H1 (cell line): ENCODE measurements at regions not wholly inside any gene's neighbourhood (a gene's known extent, or its start where the extent isn't known, plus 50 kb on each side); places are given as distances from the start of the nearest gene placed in this dataset.

Source experiments
- CBX8 ChIP-seq: fragments of 300-800, 300-1000 bp; sonication (generic); IDR thresholded peaks from 2 replicates; pipeline ENCODE4 v1.7.1; 2016; ENCODE audit warnings: low read depth, low read length, borderline replicate concordance
- CHD2 ChIP-seq: IDR thresholded peaks from 2 replicates; pipeline ENCODE4 v1.6.1; 2012; ENCODE audit warnings: low read length, improper control_type of control experiment
- CHD7 ChIP-seq: fragments of 300-600 bp; sonication (generic); IDR thresholded peaks from 2 replicates; pipeline ENCODE4 v1.7.1; 2012; ENCODE audit warnings: low read length, moderate library complexity, mild to moderate bottlenecking, inconsistent platforms; ENCODE audit not compliant: insufficient replicate concordance
- SIRT6 ChIP-seq: IDR thresholded peaks from one replicate; pipeline ENCODE4 v1.7.1; 2012; ENCODE audit warnings: low read length, inconsistent platforms
- TAF7 ChIP-seq: optimal IDR thresholded peaks from 2 replicates; pipeline ENCODE3; 2011; ENCODE audit warnings: low read depth, mild to moderate bottlenecking, inconsistent platforms, low read length, moderate library complexity, borderline replicate concordance

- no peak for TF ChIP-seq SIRT6
- TF ChIP-seq TAF7, result no peak
- no peak for TF ChIP-seq CBX8
- TF ChIP-seq CHD2, result no peak
- peak; percentile 68 for TF ChIP-seq CHD7
These were observed 342.0 kb downstream of the SOX4 start (continued) for GRCh38 chr6:21935561-21936028.
